ENCODE measurements at regions not wholly inside any gene's neighbourhood (a gene's known extent, or its start where the extent isn't known, plus 50 kb on each side); places are given as distances from the start of the nearest gene placed in this dataset.

DNA sequence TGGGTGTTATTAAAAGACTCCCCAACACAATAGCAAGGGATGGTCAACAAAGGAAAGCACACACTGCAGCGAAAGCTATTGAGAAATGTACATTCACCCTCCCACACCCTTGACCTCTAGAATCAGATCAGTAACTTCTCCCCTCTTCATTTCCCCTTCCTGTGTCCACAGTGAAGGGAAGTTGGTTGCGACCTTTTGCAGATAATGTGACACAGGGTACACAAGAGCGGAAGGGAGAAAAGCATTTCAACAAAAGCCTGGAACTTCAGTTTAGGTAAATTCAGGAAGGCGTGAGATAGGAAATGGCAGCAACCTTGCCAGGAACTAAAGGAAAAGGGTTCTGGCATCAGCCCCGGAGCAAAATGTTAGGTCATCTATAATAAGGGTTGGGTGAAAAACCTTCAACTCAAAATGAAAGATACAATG lies 899.8 kb downstream of the MCTP2 start (continued):
- TF ChIP-seq PHF8 (conservative IDR thresholded peaks at IDR 0.05; ENCODE audit: low read depth, low read length) (no peak), ASH2L (IDR thresholded peaks at IDR 0.05; ENCODE audit: low read length) (no peak), ZNF274 (IDR thresholded peaks at IDR 0.05; ENCODE audit: borderline replicate concordance, extremely low read depth, low read length) (no peak), CBX8 (IDR thresholded peaks at IDR 0.05; ENCODE audit: borderline replicate concordance, low read depth, low read length) (no peak), SIX5 (IDR thresholded peaks at IDR 0.05; ENCODE audit: low read depth, low read length) (no peak), HDAC2 (IDR thresholded peaks at IDR 0.05; ENCODE audit: borderline replicate concordance in 1 of 2, low read depth in 2 of 2, low read length in 2 of 2) (no peak), BCL11A (IDR thresholded peaks at IDR 0.05; ENCODE audit: low read depth in 2 of 2, low read length in 2 of 2) (no peak), CHD1 (IDR thresholded peaks at IDR 0.05; ENCODE audit: low read depth, low read length) (no peak)
- TF ChIP-seq, protein P1, sequence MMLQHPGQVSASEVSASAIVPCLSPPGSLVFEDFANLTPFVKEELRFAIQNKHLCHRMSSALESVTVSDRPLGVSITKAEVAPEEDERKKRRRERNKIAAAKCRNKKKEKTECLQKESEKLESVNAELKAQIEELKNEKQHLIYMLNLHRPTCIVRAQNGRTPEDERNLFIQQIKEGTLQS (IDR thresholded peaks at IDR 0.05; ENCODE audit: insufficient read depth, low read depth, low read length): no peak

All from H1 (cell line).